Fibroblast of skin of scalp (primary cell): ENCODE measurements at regions not wholly inside any gene's neighbourhood (a gene's known extent, or its start where the extent isn't known, plus 50 kb on each side); places are given as distances from the start of the nearest gene placed in this dataset.
"Not testable (repeated sequence)": the region's sequence is repeated elsewhere in the genome, so short reads cannot be mapped to it uniquely, and the experiment has no call there.

Source experiments
- DNase-seq: peaks from one replicate; pipeline ENCODE4 v3.0.0-alpha.2; 2013

DNA sequence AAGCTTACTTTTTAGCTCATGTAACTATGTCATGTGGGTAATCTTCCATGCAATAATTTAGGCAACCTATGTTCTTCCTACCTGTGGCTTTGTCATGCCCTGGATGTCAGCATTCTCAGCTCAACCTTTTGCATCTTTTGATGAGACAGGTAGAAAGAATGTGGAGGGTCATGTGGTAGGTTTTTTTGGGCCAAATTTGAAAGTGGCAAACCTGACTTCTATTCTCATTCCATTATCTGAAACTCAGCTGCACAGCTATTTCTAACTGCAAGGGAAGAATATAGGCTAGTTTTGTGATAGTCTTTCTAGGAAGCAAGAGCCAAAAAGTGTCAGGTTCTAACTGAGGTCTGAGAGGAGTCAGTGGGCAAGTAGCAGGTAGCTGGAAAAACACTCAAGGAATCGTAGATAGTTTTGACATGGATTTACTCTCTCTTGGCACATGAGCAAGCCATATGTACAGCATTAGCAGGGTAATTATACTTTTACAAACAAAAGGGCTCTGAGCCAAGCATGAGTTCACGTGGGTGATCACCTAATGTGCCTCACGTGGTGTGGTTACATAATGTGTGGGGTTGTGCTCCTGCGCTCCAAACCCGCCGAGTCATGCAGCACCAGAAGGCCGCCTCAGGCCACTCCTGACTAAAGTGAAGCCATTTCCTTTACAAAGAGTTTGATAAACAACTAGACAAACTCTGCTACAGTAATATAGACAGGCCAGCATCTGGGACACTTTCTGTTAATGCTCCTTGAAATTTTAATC, 1013.8 kb downstream of the PLA2G4A start:
- no peak for DNase-seq

DNA sequence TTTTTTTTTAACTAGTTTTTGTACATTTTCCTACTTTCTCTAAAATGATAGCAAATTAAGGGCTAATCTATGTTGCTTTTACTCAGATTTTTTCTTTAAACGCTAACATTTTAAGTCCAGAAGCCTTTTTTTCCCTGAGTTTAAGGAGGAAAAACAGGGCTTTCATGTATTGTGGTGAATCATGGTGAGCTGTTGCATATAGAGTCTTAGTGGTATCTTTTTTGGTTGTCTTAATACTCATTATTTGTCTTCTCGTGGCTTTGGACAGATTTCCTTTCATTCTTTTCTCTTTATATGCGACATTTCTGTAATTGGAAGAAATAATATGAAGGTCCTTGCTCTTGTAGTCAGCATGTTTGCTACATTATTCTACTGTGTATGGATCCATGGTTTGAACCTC, 1015.6 kb downstream of the PLA2G4A start:
- DNase-seq, result no peak

DNA sequence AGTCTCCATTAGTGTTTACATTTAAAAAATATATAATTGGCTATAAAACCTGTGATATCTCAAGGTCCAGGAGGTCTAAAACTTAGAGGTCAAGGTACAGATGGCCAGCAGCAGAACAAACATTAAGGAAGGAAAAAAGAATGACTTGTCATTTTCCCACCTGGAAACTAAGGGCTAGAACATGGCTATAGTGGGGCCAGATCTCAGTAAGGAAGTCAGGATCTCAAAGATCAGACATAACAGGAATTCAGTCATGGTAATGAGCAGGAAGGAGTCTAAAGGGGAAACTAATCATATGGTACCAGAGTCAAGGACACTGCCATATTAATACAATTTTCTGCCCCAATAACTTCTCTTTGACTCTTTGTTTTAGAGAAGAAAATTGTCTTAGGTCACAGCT, 1018.8 kb downstream of the PLA2G4A start:
- no peak for DNase-seq

DNA sequence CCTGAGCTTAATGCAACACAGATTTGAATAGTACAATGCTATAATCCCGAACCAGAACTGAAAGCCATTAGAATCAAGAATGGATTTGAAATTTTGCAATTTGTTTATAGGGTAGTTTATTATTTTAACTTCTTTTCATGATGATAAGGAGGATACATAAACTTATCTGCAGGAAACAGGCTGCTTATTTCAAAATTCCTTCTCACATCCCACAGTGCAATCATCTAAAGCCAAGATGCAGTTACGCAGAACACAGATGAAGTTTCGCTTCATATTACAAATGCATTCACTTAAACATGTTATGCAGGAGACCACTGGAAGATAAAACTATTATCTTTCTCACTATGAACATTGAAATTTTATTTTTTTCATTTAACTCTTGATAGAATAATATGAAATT, 1019.6 kb downstream of the PLA2G4A start:
- DNase-seq, result no peak

DNA sequence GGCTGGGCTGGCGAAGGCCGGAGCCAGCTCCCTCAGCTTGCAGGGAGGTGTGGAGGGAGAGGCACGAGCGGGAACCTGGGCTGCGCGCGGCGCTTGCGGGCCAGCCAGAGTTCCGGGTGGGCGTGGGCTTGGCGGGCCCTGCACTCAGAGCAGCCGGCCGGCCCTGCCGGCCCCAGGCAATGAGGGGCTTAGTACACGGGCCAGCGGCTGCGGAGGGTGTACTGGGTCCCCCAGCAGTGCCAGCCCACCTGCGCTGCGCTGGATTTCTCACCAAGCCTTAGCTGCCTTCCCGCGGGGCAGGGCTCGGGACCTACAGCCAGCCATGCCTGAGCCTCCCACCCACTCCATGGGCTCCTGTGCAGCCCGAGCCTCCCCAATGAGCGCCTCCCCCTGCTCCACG, 1021.4 kb downstream of the PLA2G4A start:
- not testable (repeated sequence) for DNase-seq

DNA sequence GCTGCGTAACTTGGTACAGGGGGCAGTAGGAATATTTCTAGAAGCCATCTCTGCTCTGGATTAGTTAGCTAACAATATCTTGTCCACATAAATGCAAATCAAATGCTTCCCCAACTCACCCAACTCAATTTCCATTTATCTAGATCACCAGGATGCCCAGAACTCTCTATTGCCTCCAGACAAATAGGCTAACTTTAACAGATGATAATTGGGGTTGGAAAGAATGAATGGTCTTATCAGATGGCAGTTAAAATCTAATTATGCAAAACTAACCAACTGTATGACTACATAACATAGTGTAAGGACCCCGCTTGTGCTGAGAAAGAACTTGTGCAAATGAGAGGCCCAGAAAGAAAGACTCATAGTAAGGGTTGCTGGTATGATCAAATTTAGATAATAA, 1024.8 kb downstream of the PLA2G4A start:
- DNase-seq, result no peak

DNA sequence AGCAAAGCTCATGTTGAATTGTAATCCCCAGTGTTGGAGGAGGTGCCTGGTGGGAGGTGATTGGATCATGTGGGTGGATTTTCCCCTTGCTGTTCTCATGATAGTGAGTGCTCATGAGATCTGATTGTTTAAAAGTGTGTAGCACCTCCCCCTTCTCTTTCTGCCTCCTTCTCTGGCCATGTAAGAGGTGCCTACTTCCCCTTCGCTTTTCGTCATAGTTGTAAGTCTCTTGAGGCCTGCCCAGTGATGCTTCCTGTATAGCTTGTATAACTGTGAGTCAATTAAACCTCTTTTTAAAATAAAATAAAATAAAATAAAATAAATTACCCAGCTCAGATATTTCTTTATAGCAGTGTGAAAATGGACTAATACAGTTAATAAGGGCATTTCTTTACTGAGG, 1025.7 kb downstream of the PLA2G4A start:
- DNase-seq, result no peak

DNA sequence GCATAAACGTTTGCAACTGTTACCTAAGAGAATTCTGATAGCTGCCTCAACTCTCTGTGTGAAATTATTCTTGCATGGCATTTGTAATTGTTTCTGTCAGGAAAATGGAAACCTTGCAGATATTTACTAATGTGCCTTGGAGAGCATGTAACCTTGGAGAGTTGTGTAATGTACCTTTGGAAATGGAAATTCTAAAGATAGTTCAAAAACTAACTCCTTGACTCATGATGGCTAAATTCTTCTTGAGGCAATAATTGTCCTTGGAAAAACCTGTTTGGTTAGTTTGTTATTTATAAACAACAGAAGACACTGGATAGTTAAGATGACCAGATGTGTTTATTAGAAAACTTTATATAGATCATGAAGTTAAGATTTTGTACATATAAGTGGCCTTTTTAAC, 1033.8 kb downstream of the PLA2G4A start:
- no peak for DNase-seq

DNA sequence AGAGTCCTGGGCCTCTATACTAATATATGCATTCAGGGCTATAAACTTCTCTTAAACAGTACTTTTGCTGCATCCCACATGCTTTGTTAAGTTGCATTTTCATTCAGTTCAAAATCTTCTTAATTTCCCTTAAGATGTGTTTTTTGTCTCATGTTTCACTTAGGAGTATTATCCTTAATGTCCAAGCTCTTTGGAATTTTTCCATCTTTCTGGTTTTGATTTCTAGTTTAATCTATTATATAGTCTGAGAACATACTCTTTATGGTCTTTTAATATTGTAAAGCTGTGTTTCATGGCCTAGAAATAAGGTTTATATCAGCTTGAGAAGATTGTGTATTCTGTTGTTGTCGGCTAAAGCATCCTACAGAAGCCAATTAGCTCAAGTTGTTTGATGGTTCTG, 1041.8 kb downstream of the PLA2G4A start:
- DNase-seq, result no peak

DNA sequence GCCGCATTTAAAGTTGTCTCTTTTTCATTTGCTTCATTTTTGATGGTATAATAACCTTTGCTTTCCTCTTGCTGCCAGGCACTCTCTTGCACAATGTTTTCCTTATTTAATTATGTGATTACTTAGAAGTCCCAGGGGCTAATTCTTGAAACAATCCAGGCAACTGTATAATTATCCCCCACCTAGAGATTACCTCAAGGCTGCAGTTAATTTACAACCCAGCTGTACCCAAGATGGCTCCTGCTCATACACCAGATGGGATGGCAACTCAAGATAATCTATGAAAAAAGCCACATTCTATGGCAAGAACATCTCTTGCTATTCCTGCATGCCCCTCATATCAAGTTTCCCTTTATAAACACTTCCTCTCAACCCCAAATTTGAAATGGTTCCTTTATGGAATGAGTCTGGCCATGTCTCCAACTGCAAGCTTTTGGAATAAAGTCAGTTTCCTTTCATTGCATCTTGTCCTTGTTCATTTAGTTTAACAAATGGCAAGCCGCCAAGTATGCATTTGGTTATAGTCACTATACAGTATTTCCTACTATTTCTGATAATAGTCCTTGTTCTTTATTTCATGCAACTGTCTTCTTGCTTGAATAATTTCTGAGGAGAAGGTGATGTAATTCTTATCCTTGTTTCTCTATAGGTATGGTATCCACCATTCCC, 1042.6 kb downstream of the PLA2G4A start:
- DNase-seq, result peak; percentile 1

DNA sequence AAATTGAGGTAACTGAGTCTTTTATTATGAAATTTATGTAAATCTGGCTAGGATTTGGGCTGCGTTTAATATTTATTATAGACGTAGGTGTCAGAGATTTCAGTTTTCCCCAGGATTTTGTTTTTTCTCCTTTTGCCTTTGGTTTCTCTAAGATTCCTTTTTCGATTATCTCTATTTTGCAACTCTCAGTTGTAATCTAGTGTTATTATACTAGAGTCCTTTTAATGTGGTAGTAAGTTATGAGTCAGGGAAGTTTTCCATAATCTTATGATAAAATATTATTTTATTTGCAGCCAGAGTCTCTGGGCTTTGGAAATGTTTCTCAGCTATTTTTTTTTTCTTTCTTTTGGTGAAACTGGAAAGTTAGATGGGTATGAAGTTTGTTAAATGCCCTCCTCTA, 1043.8 kb downstream of the PLA2G4A start:
- no peak for DNase-seq

DNA sequence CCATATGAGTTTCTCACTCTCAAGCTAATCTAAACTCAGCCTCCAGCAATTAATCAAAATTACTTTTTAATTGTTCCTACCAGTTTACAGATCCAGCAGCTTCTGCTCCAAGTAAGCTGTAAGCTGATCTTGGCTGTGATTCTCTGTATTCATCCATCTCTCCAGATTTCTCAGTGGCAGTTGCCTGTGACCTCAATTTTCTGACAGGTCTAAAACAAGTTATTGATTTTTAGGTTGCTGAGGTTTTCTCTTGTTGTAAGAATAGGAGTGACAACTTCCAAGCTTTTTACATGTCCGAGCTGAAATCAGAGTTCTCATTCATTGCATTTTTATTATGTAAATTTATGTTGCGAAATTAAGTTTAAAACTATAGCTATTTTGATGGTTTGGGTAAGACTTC, 1044.4 kb downstream of the PLA2G4A start:
- no peak for DNase-seq

DNA sequence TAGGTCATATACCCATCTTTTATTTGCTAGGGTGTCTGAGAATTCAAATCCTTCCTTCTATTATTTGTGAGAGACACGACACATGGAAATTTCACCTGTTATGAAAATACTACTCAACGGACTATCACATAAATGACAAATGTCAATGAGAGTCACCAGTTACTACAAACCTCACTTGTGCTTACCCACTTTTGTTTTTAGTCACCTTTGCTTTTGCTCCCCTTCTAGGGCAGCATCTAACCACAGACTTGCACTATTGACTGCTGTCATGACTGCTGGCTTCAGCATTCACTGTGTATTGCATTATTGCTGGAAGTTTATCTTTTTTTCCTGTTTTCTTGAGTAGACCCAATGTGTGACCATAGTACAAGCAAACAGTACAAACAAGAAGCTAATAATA, 1048.0 kb downstream of the PLA2G4A start:
- DNase-seq, result no peak

DNA sequence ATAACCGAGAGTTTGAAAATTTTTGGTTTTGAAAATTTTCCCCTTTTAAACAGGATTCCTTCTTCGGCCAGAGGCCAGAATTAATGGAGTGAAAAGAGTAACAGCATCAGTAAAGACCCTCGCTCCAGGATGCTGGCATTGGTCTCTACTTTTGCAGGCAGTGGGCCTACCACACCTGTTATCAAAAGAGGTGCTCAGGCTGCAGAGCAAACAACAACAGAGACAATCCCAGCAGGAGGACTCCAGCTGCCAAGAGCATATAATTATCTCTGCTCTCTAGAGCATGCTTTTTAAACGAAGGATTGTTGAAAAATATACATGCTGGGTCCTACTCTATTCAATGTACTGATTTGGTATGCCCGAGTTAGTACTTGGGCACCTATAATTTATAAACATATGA, 1048.5 kb downstream of the PLA2G4A start:
- DNase-seq, result no peak

DNA sequence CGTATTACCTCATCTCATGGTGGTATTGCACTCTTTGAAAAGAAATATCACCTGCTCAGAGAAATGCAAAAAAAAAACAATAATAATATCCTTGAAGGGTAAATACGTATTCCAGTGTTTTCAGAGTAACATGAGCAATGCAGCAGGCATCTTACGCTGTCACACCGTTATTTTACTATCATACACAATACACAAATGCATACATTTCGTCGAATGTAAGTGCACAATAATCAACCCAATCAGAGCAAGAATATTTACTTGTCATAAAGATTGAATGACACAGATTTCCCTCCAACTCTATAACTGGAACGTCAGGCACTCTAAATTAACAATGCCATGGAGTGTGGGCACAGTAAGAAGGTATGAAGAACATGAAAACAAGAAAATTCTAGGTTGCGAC, 1050.1 kb downstream of the PLA2G4A start:
- DNase-seq, result no peak

DNA sequence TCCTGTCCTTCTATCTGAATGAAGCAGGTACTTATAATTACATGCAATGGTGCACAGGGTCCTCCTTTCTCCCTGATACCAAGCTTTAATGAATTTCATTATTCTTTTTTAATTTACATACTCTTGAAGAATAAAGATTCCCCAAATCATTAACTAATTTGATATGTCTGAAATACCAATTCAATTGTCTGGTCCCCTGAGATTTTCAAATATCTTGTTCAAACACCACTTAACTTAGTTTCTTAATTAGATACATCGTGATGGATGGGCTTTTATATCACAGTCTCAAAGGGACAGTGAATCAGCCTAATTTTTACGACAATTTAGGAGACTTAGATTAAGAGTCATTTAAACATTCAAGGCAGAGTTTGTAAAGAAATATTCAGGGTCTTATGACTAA, 1054.6 kb downstream of the PLA2G4A start:
- DNase-seq, result no peak

DNA sequence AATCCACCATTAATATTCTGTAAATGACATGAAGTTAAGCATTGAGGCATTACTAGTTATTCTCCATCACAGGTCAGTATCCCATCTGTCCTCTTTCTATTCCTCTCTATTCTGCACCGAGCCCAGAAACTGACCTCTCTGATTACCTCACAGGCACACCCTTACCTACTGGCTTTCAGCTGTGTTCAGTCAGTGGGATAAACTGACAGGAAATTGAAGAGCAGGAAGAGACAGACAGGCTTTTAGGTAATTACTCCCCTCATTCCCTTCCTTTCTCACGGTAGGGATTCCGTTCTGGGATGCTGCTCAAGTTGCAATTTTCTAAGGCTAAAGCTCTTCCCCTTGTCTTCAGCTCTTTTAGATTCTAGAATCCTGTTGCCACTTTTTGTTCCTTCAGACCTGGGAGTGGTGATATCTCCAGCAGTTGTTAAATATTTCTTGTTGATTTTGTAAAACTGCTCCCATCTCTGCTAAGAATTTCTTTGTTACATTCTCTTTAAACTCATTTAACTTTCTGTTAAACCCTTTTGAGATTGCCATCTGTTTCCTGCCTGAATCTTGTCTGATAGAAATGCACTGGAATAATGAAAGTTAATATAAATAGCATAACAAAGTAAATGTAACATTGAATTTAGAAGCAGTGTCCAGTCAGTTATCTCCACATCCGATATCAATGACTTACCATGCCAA, 1063.4 kb downstream of the PLA2G4A start:
- no peak for DNase-seq

DNA sequence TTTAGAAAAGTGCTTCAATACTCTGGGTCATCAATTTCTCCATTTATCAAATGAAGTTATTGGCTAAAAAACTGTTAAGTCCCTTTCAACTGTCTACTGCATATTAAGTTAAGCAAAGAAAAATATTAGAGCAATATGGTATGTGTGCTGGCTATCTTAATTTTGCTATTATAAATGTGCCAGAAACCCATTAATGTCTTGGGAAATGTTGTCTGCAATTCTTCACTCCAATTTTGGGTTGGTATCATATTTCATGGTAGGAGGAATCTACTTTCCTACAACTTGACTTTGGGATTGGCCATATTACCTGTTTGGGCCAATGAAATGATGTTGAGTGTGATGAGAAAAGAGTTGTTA, 1063.9 kb downstream of the PLA2G4A start:
- DNase-seq, result no peak

DNA sequence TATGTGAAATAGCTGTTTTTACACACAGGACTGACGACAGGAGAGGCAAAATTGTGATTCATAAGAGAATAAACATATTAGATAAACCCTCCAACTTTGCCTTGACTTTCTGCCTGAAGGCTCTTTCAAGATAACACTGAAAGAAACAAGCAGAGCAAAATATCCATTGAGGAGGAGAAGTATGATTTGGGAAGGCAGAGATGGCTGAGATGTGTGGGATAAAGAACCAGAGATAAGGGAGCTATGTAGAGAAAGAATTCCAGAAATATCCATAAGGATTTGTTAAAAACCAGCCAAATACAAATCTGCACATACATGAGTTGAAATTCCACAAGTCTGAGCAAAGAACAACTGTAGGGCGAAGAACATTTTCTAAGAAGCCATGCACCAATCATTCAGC, 1064.7 kb downstream of the PLA2G4A start:
- no peak for DNase-seq

DNA sequence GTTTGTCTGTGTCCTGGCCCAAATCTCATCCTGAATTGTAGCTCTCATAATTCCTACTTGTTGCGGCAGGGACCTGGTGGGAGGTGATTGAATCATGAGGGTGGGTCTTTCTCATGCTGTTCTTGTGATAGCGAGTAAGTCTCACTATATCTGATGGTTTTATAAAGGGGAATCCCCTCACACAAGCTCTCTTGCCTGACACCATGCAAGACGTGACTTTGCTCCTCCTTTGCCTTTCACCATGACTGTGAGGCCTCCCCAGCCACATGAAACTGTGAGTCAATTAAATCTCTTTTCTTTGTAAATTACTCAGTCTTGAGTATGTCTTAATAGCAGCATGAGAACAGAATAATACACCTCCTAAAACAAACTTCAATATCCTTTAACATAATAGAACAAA, 1065.6 kb downstream of the PLA2G4A start:
- no peak for DNase-seq

DNA sequence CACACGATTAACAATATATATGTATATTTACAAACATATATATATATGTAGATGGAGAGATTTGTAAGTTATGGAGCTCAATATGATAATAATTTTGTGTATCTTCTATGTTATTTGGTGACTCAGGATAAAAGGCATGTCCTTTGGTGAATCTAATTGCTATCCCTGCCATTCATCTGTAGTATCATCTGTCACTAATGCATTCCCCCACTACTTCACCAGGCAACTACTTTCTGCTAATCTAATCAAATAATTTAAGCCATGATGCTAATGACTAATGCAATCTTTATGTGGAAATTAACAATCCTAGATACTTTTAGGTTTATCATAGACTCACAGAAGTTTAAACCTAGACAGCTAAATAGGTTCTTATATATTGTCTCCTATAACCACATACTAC, 1074.5 kb downstream of the PLA2G4A start:
- DNase-seq, result no peak

DNA sequence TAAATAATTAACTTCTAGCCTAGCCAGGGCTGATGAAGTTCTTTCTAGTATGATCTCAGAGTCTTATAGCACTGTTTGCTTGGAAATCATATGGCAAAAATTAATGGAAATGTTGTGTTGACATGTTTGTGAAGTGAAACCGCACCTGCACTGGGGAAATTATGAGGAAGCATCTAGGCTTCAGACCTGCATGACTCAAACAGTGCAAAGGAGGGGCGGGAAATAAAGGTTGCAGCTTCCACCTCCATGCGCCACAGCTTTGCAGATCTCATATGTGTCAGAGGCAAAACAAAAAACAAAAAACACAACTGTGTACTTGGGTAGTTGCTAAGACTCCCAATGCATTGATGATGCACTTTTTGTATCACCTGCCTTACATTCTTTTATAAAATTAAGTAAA, 1080.6 kb downstream of the PLA2G4A start:
- no peak for DNase-seq

DNA sequence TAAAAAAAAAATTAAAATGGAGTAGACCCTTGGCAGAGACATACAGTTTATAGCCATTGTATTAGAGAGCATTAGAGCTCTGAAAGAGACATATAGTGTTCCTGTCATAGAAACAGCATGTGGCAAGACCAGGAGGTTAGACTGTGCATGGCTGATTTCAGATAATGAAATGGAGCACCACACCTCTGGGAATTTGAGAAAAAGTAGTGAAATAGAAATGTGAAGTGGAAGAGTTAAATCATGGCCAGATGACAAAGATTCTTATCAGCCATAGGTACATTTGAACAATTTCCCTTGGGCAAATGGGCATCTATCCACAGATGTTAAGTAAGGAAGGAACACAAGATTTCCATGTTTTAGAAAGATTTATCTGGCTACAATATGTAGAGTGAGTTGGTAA, 1083.1 kb downstream of the PLA2G4A start:
- no peak for DNase-seq

DNA sequence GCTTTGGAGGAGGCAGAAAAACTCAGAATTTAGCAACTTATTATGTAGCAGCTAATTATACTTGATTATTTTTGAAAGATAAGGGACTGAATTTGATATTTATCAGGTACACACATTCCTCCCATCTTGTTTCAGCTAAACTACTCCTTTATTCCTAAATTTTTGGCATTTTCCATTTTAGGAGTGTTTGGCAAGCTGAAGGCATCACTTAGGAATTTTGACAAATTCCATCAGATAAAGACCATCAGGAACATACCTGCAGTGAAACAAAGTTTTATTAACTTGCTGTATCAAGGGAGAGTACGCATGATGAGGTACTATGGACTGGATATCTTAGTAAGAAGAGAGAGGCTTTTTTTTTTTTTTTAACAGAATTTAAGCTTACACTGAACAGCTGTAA, 1092.2 kb downstream of the PLA2G4A start:
- no peak for DNase-seq
